WTC11 (cell line): ENCODE measurements at regions not wholly inside any gene's neighbourhood (a gene's known extent, or its start where the extent isn't known, plus 50 kb on each side); places are given as distances from the start of the nearest gene placed in this dataset.

ENCODE experiments used
- CDX4 ChIP-seq: fragments of 250-450 bp; sonication (Bioruptor Pico); IDR thresholded peaks from 2 replicates; pipeline ENCODE4 v1.9.0; 2021; ENCODE audit warnings: moderate library complexity, mild to moderate bottlenecking, inconsistent platforms, borderline replicate concordance
- CTCF ChIP-seq: fragments of 200-600 bp; IDR thresholded peaks from 2 replicates; pipeline ENCODE4 v1.8.0; 2022; ENCODE audit warnings: antibody characterized with exemption
- E2F1 ChIP-seq: sonication (generic); formaldehyde crosslinking; IDR thresholded peaks from 2 replicates; pipeline ENCODE4 v1.8.0; 2022; ENCODE audit warnings: mild to moderate bottlenecking, missing genetic modification reagents
- ELF4 ChIP-seq: sonication (generic); formaldehyde crosslinking; IDR thresholded peaks from 2 replicates; pipeline ENCODE4 v1.8.1; 2022; ENCODE audit warnings: low read depth, mild to moderate bottlenecking, moderate library complexity, missing genetic modification reagents
- ESRRA ChIP-seq: sonication (generic); formaldehyde crosslinking; IDR thresholded peaks from 2 replicates; pipeline ENCODE4 v1.8.1; 2022; ENCODE audit warnings: mild to moderate bottlenecking, missing genetic modification reagents, borderline replicate concordance
- FOXJ3 ChIP-seq: sonication (generic); formaldehyde crosslinking; IDR thresholded peaks from 2 replicates; pipeline ENCODE4 v1.9.0; 2021; ENCODE audit warnings: missing genetic modification reagents, mild to moderate bottlenecking, borderline replicate concordance
- JUN ChIP-seq: sonication (generic); formaldehyde crosslinking; IDR thresholded peaks from 2 replicates; pipeline ENCODE4 v1.8.0; 2023; ENCODE audit warnings: mild to moderate bottlenecking, missing genetic modification reagents
- SP1 ChIP-seq: sonication (generic); formaldehyde crosslinking; conservative IDR thresholded peaks from 2 replicates; pipeline ENCODE4 v1.8.1; 2022; ENCODE audit warnings: missing genetic modification reagents
- ZNF423 ChIP-seq: fragments of 250-450 bp; sonication (Bioruptor Pico); IDR thresholded peaks from 2 replicates; pipeline ENCODE4 v2.1.2; 2022; ENCODE audit warnings: mild to moderate bottlenecking, moderate library complexity
- TF ChIP-seq, protein P1 (sequence below): sonication (generic); formaldehyde crosslinking; conservative IDR thresholded peaks from 2 replicates; pipeline ENCODE4 v1.8.1; 2022; ENCODE audit warnings: mild to moderate bottlenecking, missing genetic modification reagents

GRCh38 chr5:106691701-106692100 lies 979.0 kb downstream of the EFNA5 start:
- TF ChIP-seq E2F1 (CRISPR knock-in tag) (no peak), CTCF (no peak), ZNF423 (no peak), SP1 (no peak), JUN (CRISPR knock-in tag) (no peak), ELF4 (CRISPR knock-in tag) (no peak), CDX4 (CRISPR knock-in tag) (no peak), ESRRA (CRISPR knock-in tag) (no peak), FOXJ3 (CRISPR knock-in tag) (no peak)
- TF ChIP-seq, protein P1, sequence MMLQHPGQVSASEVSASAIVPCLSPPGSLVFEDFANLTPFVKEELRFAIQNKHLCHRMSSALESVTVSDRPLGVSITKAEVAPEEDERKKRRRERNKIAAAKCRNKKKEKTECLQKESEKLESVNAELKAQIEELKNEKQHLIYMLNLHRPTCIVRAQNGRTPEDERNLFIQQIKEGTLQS: no peak
